ENCODE measurements at regions not wholly inside any gene's neighbourhood (a gene's known extent, or its start where the extent isn't known, plus 50 kb on each side); places are given as distances from the start of the nearest gene placed in this dataset.

GRCh38 chrX:13903405-13903804, 86.5 kb upstream of the GPM6B start:
- DNase-seq (ENCODE audit: low read depth), result no peak

GRCh38 chrX:13902406-13902805, 85.5 kb upstream of the GPM6B start:
- DNase-seq (ENCODE audit: low read depth), result no peak

- DNase-seq (ENCODE audit: low read depth), result no peak
These were observed 84.5 kb upstream of the GPM6B start for GRCh38 chrX:13901354-13901753.

GRCh38 chrX:13900351-13900750, 83.5 kb upstream of the GPM6B start:
- DNase-seq (ENCODE audit: low read depth), result no peak

GRCh38 chrX:13899607-13900006, 82.7 kb upstream of the GPM6B start:
- peak; percentile 70 for DNase-seq (ENCODE audit: low read depth)

GRCh38 chrX:13898603-13899002, 81.7 kb upstream of the GPM6B start:
- no peak for DNase-seq (ENCODE audit: low read depth)

GRCh38 chrX:13898083-13898482, 81.2 kb upstream of the GPM6B start:
- DNase-seq (ENCODE audit: low read depth), result peak; percentile 73

GRCh38 chrX:13897566-13897965, 80.7 kb upstream of the GPM6B start:
- no peak for DNase-seq (ENCODE audit: low read depth)

GRCh38 chrX:13894888-13895565, 78.1 kb upstream of the GPM6B start:
- DNase-seq (ENCODE audit: low read depth), result no peak

- DNase-seq (ENCODE audit: low read depth), result no peak
These were observed 76.9 kb upstream of the GPM6B start for GRCh38 chrX:13893826-13894225.

GRCh38 chrX:13892856-13893255, 76.0 kb upstream of the GPM6B start:
- no peak for DNase-seq (ENCODE audit: low read depth)

GRCh38 chrX:13891377-13892140, 74.7 kb upstream of the GPM6B start:
- no peak for DNase-seq (ENCODE audit: low read depth)

- DNase-seq (ENCODE audit: low read depth), result no peak
These were observed 73.9 kb upstream of the GPM6B start for GRCh38 chrX:13890806-13891205.

- DNase-seq (ENCODE audit: low read depth), result no peak
These were observed 71.4 kb upstream of the GPM6B start for GRCh38 chrX:13888284-13888683.

- no peak for DNase-seq (ENCODE audit: low read depth)
These were observed 68.7 kb upstream of the GPM6B start for GRCh38 chrX:13885591-13885990.

- peak; percentile 77 for DNase-seq (ENCODE audit: low read depth)
These were observed 59.8 kb upstream of the GPM6B start for GRCh38 chrX:13876652-13877051.

GRCh38 chrX:13875572-13875971, 58.7 kb upstream of the GPM6B start:
- DNase-seq (ENCODE audit: low read depth), result peak; percentile 30

- no peak for DNase-seq (ENCODE audit: low read depth)
These were observed 51.7 kb upstream of the GPM6B start for GRCh38 chrX:13868591-13868990.

Measured in myocyte (in vitro differentiated cells).